ENCODE measurements at regions not wholly inside any gene's neighbourhood (a gene's known extent, or its start where the extent isn't known, plus 50 kb on each side); places are given as distances from the start of the nearest gene placed in this dataset.
A peak's percentile ranks its signal among the peaks of the same experiment; 100 is the strongest.

- H3K18ac ChIP-seq (ENCODE audit: insufficient read length, low read depth, low read length), result no peak overlapping the region
- H4K8ac ChIP-seq (replicated peaks; ENCODE audit: insufficient read length, low read depth, low read length), result no peak overlapping the region
- no peaks in the 10 kb centered on the region for H3K4me1 ChIP-seq (ENCODE audit: insufficient read depth, low read length)
- no peak overlapping the region for H2BK5ac ChIP-seq (ENCODE audit: insufficient read length, low read length)
- no peaks in the 10 kb centered on the region; a peak in 1 of 7 replicates for H3K36me3 Mint-ChIP-seq (ENCODE audit: insufficient read depth in 1 of 3, low read depth in 3 of 3)
- H2AK5ac ChIP-seq (ENCODE audit: insufficient read length, low read length), result no peak overlapping the region
- no peak overlapping the region for H3K23ac ChIP-seq (ENCODE audit: insufficient read length, low read depth, low read length)
- no peak overlapping the region for H3K4me3 Mint-ChIP-seq
- TF ChIP-seq CTCF (conservative IDR thresholded peaks at IDR 0.05), result no peak
- no peaks in the 10 kb centered on the region for H3K23me2 ChIP-seq (ENCODE audit: insufficient read length, low read depth, low read length, poor library complexity, severe bottlenecking)
- no peak overlapping the region for H2BK120ac ChIP-seq (ENCODE audit: low read depth, low read length, poor library complexity, severe bottlenecking)
- H2AFZ ChIP-seq (ENCODE audit: low read length), result no peak overlapping the region
- H3K9me3 ChIP-seq (ENCODE audit: control insufficient read depth, low read depth, low read length), result no peaks in the 10 kb centered on the region
- no peak overlapping the region for H3K27ac ChIP-seq (ENCODE audit: insufficient read length, low read depth, low read length)
- no peaks in the 10 kb centered on the region for H3K79me2 ChIP-seq (ENCODE audit: insufficient read depth, low read length)
- 0 out of 2 replicates have a peak, but pooled peaks cover 1% of the 10 kb centered on the region for H3K27me3 ChIP-seq (ENCODE audit: insufficient read depth, low read length)
- peaks cover 4% of the 10 kb centered on the region for H3K27me3 Mint-ChIP-seq (ENCODE audit: low read depth)
- H3K14ac ChIP-seq (ENCODE audit: insufficient read depth, low read length), result no peak overlapping the region
- no peaks in the 10 kb centered on the region for H3K4me1 Mint-ChIP-seq
- no peak overlapping the region for H3K4ac ChIP-seq (ENCODE audit: low read depth, low read length)
- no peak overlapping the region for H3K9ac ChIP-seq (ENCODE audit: extremely low read depth, insufficient read length, low read length)
- no peak overlapping the region for H3K4me2 ChIP-seq (ENCODE audit: insufficient read depth, insufficient read length, low read length)
- no peak overlapping the region for H2BK15ac ChIP-seq (ENCODE audit: low read depth, low read length)
- H2BK12ac ChIP-seq (ENCODE audit: insufficient read length, low read depth, low read length), result no peak overlapping the region
- H3K56ac ChIP-seq (ENCODE audit: insufficient read length, low read depth, low read length), result no peak overlapping the region
- H4K20me1 ChIP-seq (ENCODE audit: control insufficient read depth, insufficient read depth, insufficient read length), result no peaks in the 10 kb centered on the region
- peaks cover 7 to 12% of the 10 kb centered on the region in 2 experiments; a peak in 4 of 5 replicates for H3K9me3 Mint-ChIP-seq
- WGBS (ENCODE audit: extremely low coverage, insufficient read length, low lambda C conversion rate), result no CpG with 5 or more reads among the region's 24 CpGs
- no peak overlapping the region for H4K5ac ChIP-seq (ENCODE audit: insufficient read length, low read depth, low read length)
- no peak overlapping the region for H4K91ac ChIP-seq (ENCODE audit: insufficient read length, low read depth, low read length)
- no peak overlapping the region for H2BK20ac ChIP-seq (ENCODE audit: low read depth, low read length, poor library complexity, severe bottlenecking)
- no peaks in the 10 kb centered on the region for H3K79me1 ChIP-seq (ENCODE audit: insufficient read depth, low read depth, low read length, poor library complexity, severe bottlenecking)
- H3T11ph ChIP-seq (ENCODE audit: low read length), result no peak overlapping the region
- DNase-seq, result peak; percentile 30
- no peak overlapping the region for H3K27ac Mint-ChIP-seq
Measured at GRCh38 chr20:6212903-6213302, 90.1 kb upstream of the FERMT1 start.

Data from H9 (cell line).